Stimulated activated CD8-positive, alpha-beta memory T cell treated with anti-CD3 and anti-CD28 coated beads, Interleukin-12 subunit alpha, Interleukin-12 subunit beta, amount 100 ng/mL, for 24 hours (primary cell): ENCODE measurements at regions not wholly inside any gene's neighbourhood (a gene's known extent, or its start where the extent isn't known, plus 50 kb on each side); places are given as distances from the start of the nearest gene placed in this dataset.

Experiments
- DNase-seq: peaks from one replicate; pipeline ENCODE4 v3.0.0-alpha.2; 2020; ENCODE audit errors: extremely low read depth

GRCh38 chr20:37643400-37643799 lies 50.4 kb upstream of the CTNNBL1 start:
- no peak for DNase-seq

- DNase-seq, result no peak
Observed at GRCh38 chr20:37642246-37642645, 51.6 kb upstream of the CTNNBL1 start.

- DNase-seq, result no peak
Observed at GRCh38 chr20:37640600-37641561, 52.9 kb upstream of the CTNNBL1 start.

GRCh38 chr20:37638527-37638926 lies 55.3 kb upstream of the CTNNBL1 start:
- no peak for DNase-seq

- no peak for DNase-seq
Observed at GRCh38 chr20:37636977-37637376, 56.9 kb upstream of the CTNNBL1 start.

- DNase-seq, result no peak
Observed at GRCh38 chr20:37636212-37636975, 57.4 kb upstream of the CTNNBL1 start.

- no peak for DNase-seq
Observed at GRCh38 chr20:37630993-37631392, 62.8 kb upstream of the CTNNBL1 start.

GRCh38 chr20:37630166-37630565 lies 63.7 kb upstream of the CTNNBL1 start:
- no peak for DNase-seq

GRCh38 chr20:37627767-37628130 lies 66.1 kb upstream of the CTNNBL1 start:
- DNase-seq, result no peak

- DNase-seq, result no peak
Observed at GRCh38 chr20:37627060-37627766, 66.6 kb upstream of the CTNNBL1 start.

- DNase-seq, result no peak
Observed at GRCh38 chr20:37624963-37625362, 68.9 kb upstream of the CTNNBL1 start.

- no peak for DNase-seq
Observed at GRCh38 chr20:37622728-37623127, 71.1 kb upstream of the CTNNBL1 start.

- no peak for DNase-seq
Observed at GRCh38 chr20:37619496-37619895, 74.3 kb upstream of the CTNNBL1 start.

- no peak for DNase-seq
Observed at GRCh38 chr20:37616110-37616425, 77.8 kb upstream of the CTNNBL1 start.

- peak; percentile 16 for DNase-seq
Observed at GRCh38 chr20:37615340-37616109, 78.3 kb upstream of the CTNNBL1 start.

- DNase-seq, result no peak
Observed at GRCh38 chr20:37611852-37612251, 82.0 kb upstream of the CTNNBL1 start.

GRCh38 chr20:37611346-37611745 lies 82.5 kb upstream of the CTNNBL1 start:
- DNase-seq, result no peak

- DNase-seq, result no peak
Observed at GRCh38 chr20:37610203-37610798, 82.6 kb upstream of the BLCAP start.

GRCh38 chr20:37602634-37603033 lies 75.0 kb upstream of the BLCAP start:
- DNase-seq, result no peak

GRCh38 chr20:37600486-37600885 lies 72.8 kb upstream of the BLCAP start:
- no peak for DNase-seq
